Smooth muscle cell (in vitro differentiated cells): ENCODE measurements at regions not wholly inside any gene's neighbourhood (a gene's known extent, or its start where the extent isn't known, plus 50 kb on each side); places are given as distances from the start of the nearest gene placed in this dataset.

Source experiments
- DNase-seq: peaks from one replicate; lab custom pipeline; 2025; ENCODE audit not compliant: unreplicated experiment; lab: John Stamatoyannopoulos, UW
- H2AFZ ChIP-seq: fragments of 200-600 bp; sonication (generic); 2 replicates; pipeline ENCODE4 v1.6.0; 2016; ENCODE audit warnings: antibody characterized with exemption, low read depth, mild to moderate bottlenecking
- H3F3A ChIP-seq: fragments of 200-600 bp; sonication (generic); 2 replicates; pipeline ENCODE4 v1.6.0; 2017; ENCODE audit warnings: antibody characterized with exemption, low read depth
- H3K27ac ChIP-seq: fragments of 200-600 bp; sonication (generic); 2 replicates; pipeline ENCODE4 v1.5.1; 2016; ENCODE audit warnings: low read depth, mild to moderate bottlenecking
- H3K27me3 ChIP-seq: fragments of 200-600 bp; sonication (generic); 2 replicates; pipeline ENCODE4 v1.6.1; 2016; ENCODE audit warnings: low read depth, mild to moderate bottlenecking
- H3K36me3 ChIP-seq: fragments of 200-600 bp; sonication (generic); 2 replicates; pipeline ENCODE4 v1.5.1; 2016; ENCODE audit warnings: low read depth
- H3K4me1 ChIP-seq: fragments of 200-600 bp; sonication (generic); 2 replicates; pipeline ENCODE4 v1.5.1; 2016; ENCODE audit warnings: low read depth
- H3K4me2 ChIP-seq: fragments of 200-600 bp; sonication (generic); 2 replicates; pipeline ENCODE4 v1.6.0; 2016; ENCODE audit warnings: mild to moderate bottlenecking
- H3K4me3 ChIP-seq: fragments of 200-600 bp; sonication (generic); 2 replicates; pipeline ENCODE4 v1.5.1; 2016; ENCODE audit warnings: mild to moderate bottlenecking
- H3K79me2 ChIP-seq: fragments of 200-600 bp; sonication (generic); 2 replicates; pipeline ENCODE4 v1.6.0; 2016; ENCODE audit warnings: low read depth, mild to moderate bottlenecking
- H3K9ac ChIP-seq: fragments of 200-600 bp; sonication (generic); 2 replicates; pipeline ENCODE4 v1.6.0; 2016; ENCODE audit warnings: low read depth
- H3K9me3 ChIP-seq: fragments of 200-600 bp; sonication (generic); replicated peaks from 2 replicates; pipeline ENCODE4 v1.5.1; 2016; ENCODE audit warnings: low read depth
- H4K20me1 ChIP-seq: fragments of 200-600 bp; sonication (generic); 2 replicates; pipeline ENCODE4 v1.6.0; 2016; ENCODE audit warnings: low read depth
- WGBS: methylation state at CpG from one replicate; pipeline ENCODE4 v1.1.7; 2016; ENCODE audit warnings: low lambda C conversion rate; 5-methylcytosine and 5-hydroxymethylcytosine counted together
- TF ChIP-seq, protein P1 (sequence below): fragments of 200-600 bp; sonication (generic); IDR thresholded peaks from 2 replicates; pipeline ENCODE4 v1.5.1; 2017; ENCODE audit warnings: borderline replicate concordance, mild to moderate bottlenecking, antibody characterized with exemption; ENCODE audit not compliant: insufficient read depth, poor library complexity, severe bottlenecking

DNA sequence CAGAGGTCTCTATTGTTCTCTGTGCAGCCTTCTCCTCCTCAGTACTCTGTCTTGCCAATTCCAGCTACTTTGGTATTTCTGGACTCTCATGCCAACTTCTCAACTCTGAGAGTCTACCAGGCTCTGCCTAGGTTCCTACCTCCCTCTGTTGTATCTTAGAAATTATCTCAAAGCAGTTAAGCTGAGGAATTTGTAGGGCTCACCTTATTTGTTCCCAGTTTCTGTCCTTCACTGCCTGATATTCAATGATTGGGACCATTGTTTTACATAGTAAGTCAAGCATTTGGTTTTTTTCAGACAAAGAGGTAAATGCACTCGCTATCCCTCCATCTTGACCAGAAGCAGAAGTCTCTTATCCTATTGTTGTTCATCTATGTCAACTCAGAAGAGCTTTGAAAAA, 205.0 kb upstream of the PGR start:
- H4K20me1 ChIP-seq, result no peaks in the 10 kb centered on the region
- no peak overlapping the region for H3K4me2 ChIP-seq
- H3K27me3 ChIP-seq, result no peaks in the 10 kb centered on the region
- H3K79me2 ChIP-seq, result no peaks in the 10 kb centered on the region
- no peaks in the 10 kb centered on the region for H3K36me3 ChIP-seq
- no peak overlapping the region for H3K4me3 ChIP-seq
- no peak for DNase-seq
- H3K4me1 ChIP-seq, result no peaks in the 10 kb centered on the region
- H3K27ac ChIP-seq, result no peak overlapping the region
- H3F3A ChIP-seq, result no peaks in the 10 kb centered on the region
- H2AFZ ChIP-seq, result no peak overlapping the region
- 93% methylated on average over 1 of the region's 1 CpG for WGBS
- H3K9me3 ChIP-seq, result no peaks in the 10 kb centered on the region
- no peak overlapping the region for H3K9ac ChIP-seq
- TF ChIP-seq, protein P1, sequence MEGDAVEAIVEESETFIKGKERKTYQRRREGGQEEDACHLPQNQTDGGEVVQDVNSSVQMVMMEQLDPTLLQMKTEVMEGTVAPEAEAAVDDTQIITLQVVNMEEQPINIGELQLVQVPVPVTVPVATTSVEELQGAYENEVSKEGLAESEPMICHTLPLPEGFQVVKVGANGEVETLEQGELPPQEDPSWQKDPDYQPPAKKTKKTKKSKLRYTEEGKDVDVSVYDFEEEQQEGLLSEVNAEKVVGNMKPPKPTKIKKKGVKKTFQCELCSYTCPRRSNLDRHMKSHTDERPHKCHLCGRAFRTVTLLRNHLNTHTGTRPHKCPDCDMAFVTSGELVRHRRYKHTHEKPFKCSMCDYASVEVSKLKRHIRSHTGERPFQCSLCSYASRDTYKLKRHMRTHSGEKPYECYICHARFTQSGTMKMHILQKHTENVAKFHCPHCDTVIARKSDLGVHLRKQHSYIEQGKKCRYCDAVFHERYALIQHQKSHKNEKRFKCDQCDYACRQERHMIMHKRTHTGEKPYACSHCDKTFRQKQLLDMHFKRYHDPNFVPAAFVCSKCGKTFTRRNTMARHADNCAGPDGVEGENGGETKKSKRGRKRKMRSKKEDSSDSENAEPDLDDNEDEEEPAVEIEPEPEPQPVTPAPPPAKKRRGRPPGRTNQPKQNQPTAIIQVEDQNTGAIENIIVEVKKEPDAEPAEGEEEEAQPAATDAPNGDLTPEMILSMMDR, result no peak

DNA sequence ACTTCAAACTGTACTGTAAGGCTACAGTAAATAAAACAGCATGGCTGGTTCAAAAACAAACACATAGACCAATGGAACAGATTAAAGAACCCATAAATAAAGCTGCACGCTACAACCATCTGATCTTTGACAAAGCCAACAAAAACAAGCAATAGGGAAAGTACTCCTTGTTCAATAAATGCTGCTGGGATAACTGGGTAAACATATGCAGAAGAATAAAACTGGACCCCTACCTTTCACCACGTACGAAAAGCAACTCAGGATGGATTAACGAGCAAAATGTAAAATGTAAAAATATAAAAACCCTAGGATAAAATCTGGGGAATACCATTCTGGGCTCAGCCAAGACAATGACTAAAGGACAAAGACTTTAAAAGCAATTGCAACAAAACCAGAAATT, 201.8 kb upstream of the PGR start:
- no peaks in the 10 kb centered on the region for H3K4me1 ChIP-seq
- H3K79me2 ChIP-seq, result no peaks in the 10 kb centered on the region
- H3K9me3 ChIP-seq, result no peaks in the 10 kb centered on the region
- no peak for DNase-seq
- H3K27me3 ChIP-seq, result peaks cover 8% of the 10 kb centered on the region
- no peaks in the 10 kb centered on the region for H3K36me3 ChIP-seq
- TF ChIP-seq, protein P1, result no peak
- 93% methylated on average over 4 of the region's 4 CpGs for WGBS
- H3F3A ChIP-seq, result no peaks in the 10 kb centered on the region
- H3K9ac ChIP-seq, result no peak overlapping the region
- no peak overlapping the region for H3K27ac ChIP-seq
- H3K4me3 ChIP-seq, result no peak overlapping the region
- no peaks in the 10 kb centered on the region for H4K20me1 ChIP-seq
- H2AFZ ChIP-seq, result no peak overlapping the region
- no peak overlapping the region for H3K4me2 ChIP-seq

DNA sequence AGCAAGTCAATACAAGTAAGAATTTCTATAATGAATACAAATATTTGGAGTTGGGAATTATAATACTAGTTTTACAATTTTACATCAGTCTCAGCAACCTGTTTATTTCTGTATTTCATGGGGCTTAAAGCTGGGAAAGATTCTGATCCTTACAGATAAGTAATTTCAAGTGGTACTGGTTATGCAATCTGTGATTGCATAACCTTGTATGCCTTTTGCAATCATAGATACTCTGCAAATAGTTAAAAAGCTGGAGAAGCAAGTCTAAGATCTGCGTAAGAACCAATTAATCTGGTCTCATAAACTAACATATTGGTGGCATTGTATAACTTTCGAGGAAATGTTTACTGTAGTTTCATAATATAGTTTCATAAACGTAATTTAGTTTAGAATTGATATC, 198.3 kb upstream of the PGR start:
- Histone ChIP-seq H3K36me3 (no peaks in the 10 kb centered on the region), H3K79me2 (no peaks in the 10 kb centered on the region), H3F3A (no peaks in the 10 kb centered on the region), H3K4me1 (no peaks in the 10 kb centered on the region), H4K20me1 (no peaks in the 10 kb centered on the region), H3K27ac (no peak overlapping the region), H2AFZ (no peak overlapping the region), H3K9ac (no peak overlapping the region), H3K4me3 (no peak overlapping the region), H3K4me2 (no peak overlapping the region), H3K27me3 (peaks cover 8% of the 10 kb centered on the region), H3K9me3 (no peaks in the 10 kb centered on the region)
- DNase-seq, result no peak
- 59% methylated on average over 3 of the region's 3 CpGs for WGBS
- TF ChIP-seq, protein P1, result no peak

DNA sequence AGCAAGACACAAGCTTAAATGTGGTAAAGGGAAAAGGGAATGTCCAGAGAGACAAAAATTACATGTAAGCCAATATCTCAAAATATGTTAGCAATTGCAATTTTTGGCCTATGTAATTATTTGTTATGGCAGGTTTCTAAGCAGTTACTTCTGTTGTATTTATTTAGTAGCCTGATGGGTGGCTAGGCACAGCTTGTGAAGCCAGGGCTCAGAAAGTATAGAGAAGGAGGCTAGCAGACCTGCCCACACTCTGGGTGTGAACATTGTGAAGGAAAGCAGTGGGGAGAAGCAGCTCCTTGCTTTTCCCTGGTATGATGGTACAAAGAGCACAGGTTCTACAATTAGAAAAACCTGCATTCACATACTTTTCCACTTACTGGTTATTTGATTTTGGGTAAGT, 196.5 kb upstream of the PGR start:
- Histone ChIP-seq H3F3A (no peaks in the 10 kb centered on the region), H3K9ac (no peak overlapping the region), H3K27ac (no peak overlapping the region), H3K27me3 (peaks cover 8% of the 10 kb centered on the region), H2AFZ (no peak overlapping the region), H3K36me3 (no peaks in the 10 kb centered on the region), H3K4me2 (no peak overlapping the region), H3K4me1 (no peaks in the 10 kb centered on the region), H4K20me1 (no peaks in the 10 kb centered on the region), H3K4me3 (no peak overlapping the region), H3K9me3 (no peaks in the 10 kb centered on the region), H3K79me2 (no peaks in the 10 kb centered on the region)
- TF ChIP-seq, protein P1, result no peak
- DNase-seq, result no peak
